Prostate gland (tissue), 2 donors: ENCODE measurements at regions not wholly inside any gene's neighbourhood (a gene's known extent, or its start where the extent isn't known, plus 50 kb on each side); places are given as distances from the start of the nearest gene placed in this dataset.

ENCODE experiments used
- DNase-seq: peaks from one replicate; pipeline ENCODE4 v3.0.0-alpha.2; 2019; ENCODE audit warnings: low spot score
- H3K27ac ChIP-seq, 2 donors: fragments of 200-600 bp; sonication (generic); 2 replicates each; pipeline ENCODE4 v1.5.1; 2017 to 2019
- H3K27me3 ChIP-seq: fragments of 200-600 bp; sonication (generic); replicated peaks from 2 replicates; pipeline ENCODE4 v1.5.1; 2019; ENCODE audit not compliant: insufficient read depth
- H3K36me3 ChIP-seq, 2 donors: fragments of 200-600 bp; sonication (generic); 1 replicate in 1 of 2; 2 replicates in 1 of 2; pipeline versions ENCODE4 v1.5.1 to v1.8.1; 2017 to 2019
- H3K4me1 ChIP-seq: fragments of 200-600 bp; sonication (generic); replicated peaks from 2 replicates; pipeline ENCODE4 v1.5.1; 2019
- H3K4me3 ChIP-seq, 2 donors: fragments of 200-600 bp; sonication (generic); 2 replicates each; pipeline ENCODE4 v1.5.1; 2017 to 2019
- H3K9me3 ChIP-seq: fragments of 200-600 bp; sonication (generic); 2 replicates; pipeline ENCODE4 v1.5.1; 2017
- POLR2A ChIP-seq: fragments of 450-650 bp; IDR thresholded peaks from one replicate; pipeline ENCODE4 v1.6.1; 2016; ENCODE audit warnings: antibody characterized with exemption, mild to moderate bottlenecking
- POLR2AphosphoS5 ChIP-seq: sonication (generic); formaldehyde crosslinking; IDR thresholded peaks from one replicate; pipeline ENCODE4 v1.6.1; 2017; ENCODE audit warnings: antibody characterized with exemption
- WGBS: methylation state at CpG from one replicate; pipeline ENCODE4 v1.1.5; 2018; 5-methylcytosine and 5-hydroxymethylcytosine counted together
- intact Hi-C: fragments of 100-400 bp; cut with DNase I; formaldehyde crosslinking; loops from one replicate; pipeline ENCODE4 v1.14.2; 2022
- TF ChIP-seq, protein P1 (sequence below), 4 experiments: fragments of 200-600 bp in 2 of 4; fragments of 450-650 bp in 2 of 4; sonication (generic) in 2 of 4; IDR thresholded peaks; 1 replicate in 3 of 4; 2 replicates in 1 of 4; pipeline ENCODE4 v1.5.1; 2016 to 2019; ENCODE audit warnings: antibody characterized with exemption in 4 of 4, mild to moderate bottlenecking in 2 of 4, moderate library complexity in 2 of 4

DNA sequence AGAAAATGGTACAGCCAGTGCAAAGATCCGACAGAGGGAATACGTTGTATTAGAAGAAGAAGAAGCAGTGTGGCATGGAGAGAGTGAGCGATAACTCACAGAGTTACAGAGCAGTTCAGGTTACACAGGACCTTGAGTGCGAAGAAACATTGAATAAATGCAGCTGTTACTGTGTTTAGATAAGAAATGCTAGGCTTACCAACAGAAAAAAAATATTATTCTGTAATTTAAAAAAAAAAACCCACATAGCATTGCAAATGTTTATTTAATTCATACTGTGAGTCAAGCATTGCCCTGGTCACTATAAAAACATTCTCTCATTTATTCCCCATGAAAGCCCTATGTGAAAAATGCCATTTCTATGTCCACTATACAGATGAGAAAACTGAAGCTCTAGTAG lies 373.4 kb upstream of the EPHA7 start:
- H3K4me1 ChIP-seq: no peaks in the 10 kb centered on the region
- WGBS: 63% methylated on average over 4 of the region's 4 CpGs
- no peak for DNase-seq
- H3K27me3 ChIP-seq: no peaks in the 10 kb centered on the region
- H3K9me3 ChIP-seq: no peaks in the 10 kb centered on the region
- H3K4me3 ChIP-seq: no peak overlapping the region
- H3K36me3 ChIP-seq: no peaks in the 10 kb centered on the region
- H3K27ac ChIP-seq: no peak overlapping the region
- intact Hi-C loops: no loop called here
- no peak for TF ChIP-seq POLR2A
- no peak for TF ChIP-seq POLR2AphosphoS5
- TF ChIP-seq, protein P1, sequence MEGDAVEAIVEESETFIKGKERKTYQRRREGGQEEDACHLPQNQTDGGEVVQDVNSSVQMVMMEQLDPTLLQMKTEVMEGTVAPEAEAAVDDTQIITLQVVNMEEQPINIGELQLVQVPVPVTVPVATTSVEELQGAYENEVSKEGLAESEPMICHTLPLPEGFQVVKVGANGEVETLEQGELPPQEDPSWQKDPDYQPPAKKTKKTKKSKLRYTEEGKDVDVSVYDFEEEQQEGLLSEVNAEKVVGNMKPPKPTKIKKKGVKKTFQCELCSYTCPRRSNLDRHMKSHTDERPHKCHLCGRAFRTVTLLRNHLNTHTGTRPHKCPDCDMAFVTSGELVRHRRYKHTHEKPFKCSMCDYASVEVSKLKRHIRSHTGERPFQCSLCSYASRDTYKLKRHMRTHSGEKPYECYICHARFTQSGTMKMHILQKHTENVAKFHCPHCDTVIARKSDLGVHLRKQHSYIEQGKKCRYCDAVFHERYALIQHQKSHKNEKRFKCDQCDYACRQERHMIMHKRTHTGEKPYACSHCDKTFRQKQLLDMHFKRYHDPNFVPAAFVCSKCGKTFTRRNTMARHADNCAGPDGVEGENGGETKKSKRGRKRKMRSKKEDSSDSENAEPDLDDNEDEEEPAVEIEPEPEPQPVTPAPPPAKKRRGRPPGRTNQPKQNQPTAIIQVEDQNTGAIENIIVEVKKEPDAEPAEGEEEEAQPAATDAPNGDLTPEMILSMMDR (IDR thresholded peaks at IDR 0.05): no peak

DNA sequence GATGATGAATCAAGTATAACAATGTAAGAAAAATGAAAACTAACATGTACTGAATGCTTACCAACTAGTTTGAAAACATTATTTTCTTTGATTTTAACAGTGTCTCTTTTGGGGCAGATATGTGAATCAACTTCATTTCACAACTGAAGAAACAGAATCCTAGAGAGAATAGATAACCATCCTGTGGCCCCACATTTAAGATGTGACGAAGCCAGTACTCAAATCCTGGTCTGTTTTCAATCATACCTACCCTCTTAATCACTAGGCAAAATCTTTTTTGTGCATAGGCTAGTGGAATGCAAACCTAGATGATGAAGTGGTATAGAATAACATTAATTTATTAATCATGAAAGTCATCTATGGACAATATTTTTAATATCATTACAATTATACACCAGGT lies 371.6 kb upstream of the EPHA7 start:
- 69% methylated on average over 1 of the region's 1 CpG for WGBS
- intact Hi-C loops: no loop called here
- DNase-seq: no peak
- TF ChIP-seq, protein P1 (IDR thresholded peaks at IDR 0.05): no peak
- no peak for TF ChIP-seq POLR2A
- no peak for TF ChIP-seq POLR2AphosphoS5
- no peaks in the 10 kb centered on the region for H3K9me3 ChIP-seq
- H3K27ac ChIP-seq: no peak overlapping the region
- H3K4me3 ChIP-seq: no peak overlapping the region
- no peaks in the 10 kb centered on the region for H3K36me3 ChIP-seq
- H3K4me1 ChIP-seq: no peaks in the 10 kb centered on the region
- H3K27me3 ChIP-seq: no peaks in the 10 kb centered on the region

DNA sequence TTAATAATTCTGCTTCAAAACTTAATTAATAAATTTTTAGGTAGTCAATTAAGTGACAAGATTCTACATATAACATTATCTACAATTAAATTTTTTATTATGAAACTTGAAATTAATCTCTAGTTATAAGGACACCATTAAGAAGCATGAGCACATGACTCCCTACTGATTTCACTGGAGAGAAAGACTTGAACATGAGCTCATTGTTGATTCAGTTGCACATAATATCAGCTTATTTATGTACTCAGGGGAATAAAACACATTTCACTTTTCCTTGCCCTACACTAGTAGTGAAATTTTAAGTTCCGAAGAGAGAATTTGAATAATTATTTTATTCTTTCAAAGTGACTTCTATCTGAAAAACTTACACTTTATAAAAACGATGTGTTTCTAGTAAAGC lies 370.2 kb upstream of the EPHA7 start:
- no peak overlapping the region for H3K4me3 ChIP-seq
- TF ChIP-seq POLR2A (no peak), POLR2AphosphoS5 (no peak)
- TF ChIP-seq, protein P1 (IDR thresholded peaks at IDR 0.05): no peak
- 83% methylated on average over 2 of the region's 2 CpGs for WGBS
- DNase-seq: no peak
- no peaks in the 10 kb centered on the region for H3K9me3 ChIP-seq
- intact Hi-C loops: no loop called here
- no peak overlapping the region for H3K27ac ChIP-seq
- H3K36me3 ChIP-seq: no peaks in the 10 kb centered on the region
- no peaks in the 10 kb centered on the region for H3K4me1 ChIP-seq
- no peaks in the 10 kb centered on the region for H3K27me3 ChIP-seq

DNA sequence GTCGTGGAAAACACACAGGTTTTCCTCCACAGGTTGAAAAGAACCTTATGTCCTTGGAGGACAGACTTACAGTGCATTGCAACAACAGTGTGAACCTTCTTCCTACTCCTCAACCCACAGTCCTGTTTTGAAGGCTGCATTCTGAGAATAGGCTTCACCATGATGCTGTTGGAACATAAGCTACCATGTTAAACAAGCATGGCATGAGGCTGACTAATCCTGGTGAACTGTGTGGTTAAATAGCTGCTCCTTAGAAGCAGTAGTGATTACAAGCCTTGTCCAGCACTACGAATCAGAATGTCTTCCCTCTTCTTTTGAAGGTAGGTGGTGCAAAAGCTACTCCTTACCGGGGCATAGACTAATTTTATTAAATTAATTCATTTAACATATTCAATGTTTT lies 368.5 kb upstream of the EPHA7 start:
- intact Hi-C loops: no loop called here
- TF ChIP-seq POLR2A (no peak), POLR2AphosphoS5 (no peak)
- TF ChIP-seq, protein P1 (IDR thresholded peaks at IDR 0.05): no peak
- Histone ChIP-seq H3K27me3 (no peaks in the 10 kb centered on the region), H3K4me3 (no peak overlapping the region), H3K4me1 (no peaks in the 10 kb centered on the region), H3K36me3 (no peaks in the 10 kb centered on the region), H3K27ac (no peak overlapping the region), H3K9me3 (no peaks in the 10 kb centered on the region)
- no peak for DNase-seq
- 82% methylated on average over 3 of the region's 3 CpGs for WGBS

DNA sequence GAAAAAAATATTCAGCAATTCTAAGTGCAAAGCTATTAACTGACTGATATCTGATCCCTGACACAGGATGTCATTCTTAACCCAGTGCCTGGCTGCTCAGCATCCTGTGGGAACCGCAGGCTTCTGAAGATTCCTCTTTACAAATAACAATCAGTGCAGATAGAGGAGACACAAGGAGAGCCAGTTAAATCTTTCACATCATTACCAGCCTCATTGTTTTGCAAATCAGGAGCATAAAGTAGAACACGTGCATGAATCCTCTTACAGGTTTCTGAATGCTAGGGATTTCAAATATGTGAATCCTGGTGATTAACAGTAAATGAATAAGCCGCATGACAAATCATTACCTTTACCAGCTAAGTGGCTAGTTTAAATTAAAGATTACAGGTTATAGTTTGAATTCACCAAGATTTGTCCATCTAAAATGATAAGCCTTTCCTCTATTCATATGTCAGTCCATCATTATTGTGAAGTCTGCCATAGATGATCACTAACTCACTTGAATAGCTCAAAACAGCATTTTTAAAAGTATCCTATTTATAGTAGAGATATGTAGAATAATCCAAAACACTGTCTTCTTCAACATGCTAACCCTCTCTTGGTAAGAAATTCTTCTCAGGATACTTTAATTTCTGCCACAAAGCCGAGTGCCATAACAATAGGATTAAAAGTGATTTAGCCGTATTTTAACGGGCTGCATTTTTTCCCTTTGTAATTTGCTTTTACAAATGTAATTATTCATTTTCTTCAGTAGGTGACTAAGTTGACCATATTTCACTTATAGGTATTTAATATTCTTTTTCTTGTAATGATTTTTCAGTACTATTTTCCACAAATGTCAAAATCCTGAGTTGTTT lies 367.3 kb upstream of the EPHA7 start:
- no peak overlapping the region for H3K27ac ChIP-seq
- intact Hi-C loops: no loop called here

More for the DNA sequence above, 367.3 kb upstream of the EPHA7 start:
- TF ChIP-seq POLR2AphosphoS5 (no peak), POLR2A (no peak)
- TF ChIP-seq, protein P1 (IDR thresholded peaks at IDR 0.05): no peak
- H3K4me1 ChIP-seq: no peaks in the 10 kb centered on the region
- DNase-seq: no peak
- H3K9me3 ChIP-seq: no peaks in the 10 kb centered on the region
- 58% methylated on average over 6 of the region's 6 CpGs for WGBS
- H3K4me3 ChIP-seq: no peak overlapping the region
- H3K27me3 ChIP-seq: no peaks in the 10 kb centered on the region
- H3K36me3 ChIP-seq: no peaks in the 10 kb centered on the region
